ENCODE measurements at regions not wholly inside any gene's neighbourhood (a gene's known extent, or its start where the extent isn't known, plus 50 kb on each side); places are given as distances from the start of the nearest gene placed in this dataset.

GRCh38 chr14:48731260-48731659 lies 854.9 kb downstream of the RPS29 start:
- Histone ChIP-seq H2BK12ac (ENCODE audit: insufficient read length, low read depth, low read length) (no peak overlapping the region), H3K4me2 (ENCODE audit: insufficient read depth, insufficient read length, low read length) (no peak overlapping the region)
- H3K4me1 Mint-ChIP-seq: peaks cover under 1 to 3% of the 10 kb centered on the region in 2 experiments

More at GRCh38 chr14:48731260-48731659, 854.9 kb downstream of the RPS29 start:
- H3K18ac ChIP-seq (ENCODE audit: insufficient read length, low read depth, low read length): no peak overlapping the region
- H3K56ac ChIP-seq (ENCODE audit: insufficient read length, low read depth, low read length): no peak overlapping the region
- H3K27ac ChIP-seq (ENCODE audit: insufficient read length, low read depth, low read length): no peak overlapping the region
- no peak for TF ChIP-seq CTCF (conservative IDR thresholded peaks at IDR 0.05)
- no peaks in the 10 kb centered on the region for H3K79me1 ChIP-seq (ENCODE audit: insufficient read depth, low read depth, low read length, poor library complexity, severe bottlenecking)
- H3K14ac ChIP-seq (ENCODE audit: insufficient read depth, low read length): no peak overlapping the region
- H3K9me3 ChIP-seq (ENCODE audit: control insufficient read depth, low read depth, low read length): peaks cover 19% of the 10 kb centered on the region
- H3K4me1 ChIP-seq (ENCODE audit: insufficient read depth, low read length): no peaks in the 10 kb centered on the region
- H3K9ac ChIP-seq (ENCODE audit: extremely low read depth, insufficient read length, low read length): no peak overlapping the region
- H3K4ac ChIP-seq (ENCODE audit: low read depth, low read length): no peak overlapping the region
- no peak overlapping the region for H3K4me3 Mint-ChIP-seq
- no peak overlapping the region for H2BK15ac ChIP-seq (ENCODE audit: low read depth, low read length)
- H3K23ac ChIP-seq (ENCODE audit: insufficient read length, low read depth, low read length): no peak overlapping the region
- H2BK5ac ChIP-seq (ENCODE audit: insufficient read length, low read length): no peak overlapping the region
- no peak overlapping the region for H2BK20ac ChIP-seq (ENCODE audit: low read depth, low read length, poor library complexity, severe bottlenecking)
- peaks cover 27 to 30% of the 10 kb centered on the region in 2 experiments for H3K9me3 Mint-ChIP-seq
- H3K36me3 Mint-ChIP-seq (ENCODE audit: insufficient read depth in 1 of 3, low read depth in 3 of 3): peaks cover 14 to 25% (median 21%) of the 10 kb centered on the region in 3 experiments
- no peaks in the 10 kb centered on the region for H3K27me3 Mint-ChIP-seq (ENCODE audit: low read depth)
- no peak overlapping the region for H2AFZ ChIP-seq (ENCODE audit: low read length)
- H3K27ac Mint-ChIP-seq: no peak overlapping the region
- H3K23me2 ChIP-seq (ENCODE audit: insufficient read length, low read depth, low read length, poor library complexity, severe bottlenecking): no peaks in the 10 kb centered on the region
- no CpG with 5 or more reads among the region's 2 CpGs for WGBS (ENCODE audit: extremely low coverage, insufficient read length, low lambda C conversion rate)
- no peak overlapping the region for H4K8ac ChIP-seq (replicated peaks; ENCODE audit: insufficient read length, low read depth, low read length)
- H3K79me2 ChIP-seq (ENCODE audit: insufficient read depth, low read length): no peaks in the 10 kb centered on the region
- H3T11ph ChIP-seq (ENCODE audit: low read length): no peak overlapping the region
- no peak for DNase-seq
- H4K20me1 ChIP-seq (ENCODE audit: control insufficient read depth, insufficient read depth, insufficient read length): no peaks in the 10 kb centered on the region
- H4K91ac ChIP-seq (ENCODE audit: insufficient read length, low read depth, low read length): no peak overlapping the region
- no peak overlapping the region for H4K5ac ChIP-seq (ENCODE audit: insufficient read length, low read depth, low read length)
- H2BK120ac ChIP-seq (ENCODE audit: low read depth, low read length, poor library complexity, severe bottlenecking): no peak overlapping the region
- H2AK5ac ChIP-seq (ENCODE audit: insufficient read length, low read length): no peak overlapping the region
- H3K27me3 ChIP-seq (ENCODE audit: insufficient read depth, low read length): no peaks in the 10 kb centered on the region

All from H9 (cell line).